ENCODE measurements at regions not wholly inside any gene's neighbourhood (a gene's known extent, or its start where the extent isn't known, plus 50 kb on each side); places are given as distances from the start of the nearest gene placed in this dataset.

GRCh38 chrX:104435249-104435648 is 130.8 kb upstream of the IL1RAPL2 start:
- TF ChIP-seq NFIC (IDR thresholded peaks at IDR 0.05) (no peak), REST (IDR thresholded peaks at IDR 0.05; ENCODE audit: low read depth) (no peak)

- TF ChIP-seq YY1 (IDR thresholded peaks at IDR 0.05; ENCODE audit: low read depth) (no peak), CEBPB (IDR thresholded peaks at IDR 0.05) (no peak), ZBTB7A (IDR thresholded peaks at IDR 0.05; ENCODE audit: low read depth) (no peak), USF1 (IDR thresholded peaks at IDR 0.05) (no peak), NFIC (IDR thresholded peaks at IDR 0.05) (no peak), RAD21 (IDR thresholded peaks at IDR 0.05; ENCODE audit: low read depth) (no peak), EGR1 (IDR thresholded peaks at IDR 0.05) (no peak), TCF12 (IDR thresholded peaks at IDR 0.05; ENCODE audit: low read depth) (no peak), CREB1 (IDR thresholded peaks at IDR 0.05; ENCODE audit: low read depth) (no peak)
Observed at GRCh38 chrX:104432321-104432720, 133.7 kb upstream of the IL1RAPL2 start.

- no peak for TF ChIP-seq REST (IDR thresholded peaks at IDR 0.05; ENCODE audit: low read depth)
- TF ChIP-seq YY1 (IDR thresholded peaks at IDR 0.05; ENCODE audit: low read depth) = no peak
Observed at GRCh38 chrX:104430742-104431119, 135.3 kb upstream of the IL1RAPL2 start.

- TF ChIP-seq ZBTB7A (IDR thresholded peaks at IDR 0.05; ENCODE audit: low read depth) = no peak
- no peak for TF ChIP-seq USF1 (IDR thresholded peaks at IDR 0.05)
- no peak for TF ChIP-seq TAF1 (IDR thresholded peaks at IDR 0.05; ENCODE audit: low read depth)
- no peak for TF ChIP-seq REST (IDR thresholded peaks at IDR 0.05; ENCODE audit: low read depth)
- TF ChIP-seq YY1 (IDR thresholded peaks at IDR 0.05; ENCODE audit: low read depth) = no peak
- no peak for TF ChIP-seq TCF12 (IDR thresholded peaks at IDR 0.05; ENCODE audit: low read depth)
- TF ChIP-seq EGR1 (IDR thresholded peaks at IDR 0.05) = no peak
- no peak for TF ChIP-seq CEBPB (IDR thresholded peaks at IDR 0.05)
- no peak for TF ChIP-seq CREB1 (IDR thresholded peaks at IDR 0.05; ENCODE audit: low read depth)
- no peak for TF ChIP-seq MAX (IDR thresholded peaks at IDR 0.05)
- no peak for TF ChIP-seq FOXM1 (IDR thresholded peaks at IDR 0.05; ENCODE audit: borderline replicate concordance, low read depth)
- TF ChIP-seq TEAD4 (IDR thresholded peaks at IDR 0.05) = no peak
- TF ChIP-seq EP300 (IDR thresholded peaks at IDR 0.05; ENCODE audit: borderline replicate concordance) = no peak
- no peak for TF ChIP-seq RAD21 (IDR thresholded peaks at IDR 0.05; ENCODE audit: low read depth)
Observed at GRCh38 chrX:104430072-104430741, 135.8 kb upstream of the IL1RAPL2 start.

- TF ChIP-seq TAF1 (IDR thresholded peaks at IDR 0.05; ENCODE audit: low read depth) (no peak), TCF12 (IDR thresholded peaks at IDR 0.05; ENCODE audit: low read depth) (no peak), USF1 (IDR thresholded peaks at IDR 0.05) (no peak), RAD21 (IDR thresholded peaks at IDR 0.05; ENCODE audit: low read depth) (no peak), EGR1 (IDR thresholded peaks at IDR 0.05) (no peak), FOXM1 (IDR thresholded peaks at IDR 0.05; ENCODE audit: borderline replicate concordance, low read depth) (no peak), CREB1 (IDR thresholded peaks at IDR 0.05; ENCODE audit: low read depth) (no peak), TEAD4 (IDR thresholded peaks at IDR 0.05) (no peak), NFIC (IDR thresholded peaks at IDR 0.05) (no peak), ZBTB7A (IDR thresholded peaks at IDR 0.05; ENCODE audit: low read depth) (no peak), CEBPB (IDR thresholded peaks at IDR 0.05) (no peak), EP300 (IDR thresholded peaks at IDR 0.05; ENCODE audit: borderline replicate concordance) (no peak), MAX (IDR thresholded peaks at IDR 0.05) (no peak), REST (IDR thresholded peaks at IDR 0.05; ENCODE audit: low read depth) (no peak), YY1 (IDR thresholded peaks at IDR 0.05; ENCODE audit: low read depth) (no peak)
Observed at GRCh38 chrX:104428231-104428630, 137.8 kb upstream of the IL1RAPL2 start.
